ENCODE measurements at regions not wholly inside any gene's neighbourhood (a gene's known extent, or its start where the extent isn't known, plus 50 kb on each side); places are given as distances from the start of the nearest gene placed in this dataset.

DNA sequence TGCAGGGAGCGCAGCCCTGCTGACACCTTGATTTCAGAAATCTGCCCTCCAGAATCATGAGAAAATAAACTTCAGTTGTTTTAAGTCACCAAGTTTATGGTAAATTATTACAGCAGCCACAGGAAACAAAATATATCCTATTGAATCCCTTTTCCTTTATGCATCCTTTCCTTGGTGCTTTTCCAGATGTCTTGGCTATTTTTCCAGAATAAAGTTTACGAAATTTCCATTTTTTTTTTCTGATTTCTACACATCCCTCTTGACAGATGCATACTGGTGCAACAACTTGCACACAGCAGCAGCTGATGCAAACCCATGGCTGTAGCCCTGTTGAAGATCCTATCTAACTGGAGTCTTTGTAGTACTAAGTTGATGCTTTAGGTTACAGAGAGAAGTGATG lies 111.1 kb upstream of the KCNE2 start:
- no peak for TF ChIP-seq ZNF225 (CRISPR knock-in tag; IDR thresholded peaks at IDR 0.05)
- TF ChIP-seq, protein P1, sequence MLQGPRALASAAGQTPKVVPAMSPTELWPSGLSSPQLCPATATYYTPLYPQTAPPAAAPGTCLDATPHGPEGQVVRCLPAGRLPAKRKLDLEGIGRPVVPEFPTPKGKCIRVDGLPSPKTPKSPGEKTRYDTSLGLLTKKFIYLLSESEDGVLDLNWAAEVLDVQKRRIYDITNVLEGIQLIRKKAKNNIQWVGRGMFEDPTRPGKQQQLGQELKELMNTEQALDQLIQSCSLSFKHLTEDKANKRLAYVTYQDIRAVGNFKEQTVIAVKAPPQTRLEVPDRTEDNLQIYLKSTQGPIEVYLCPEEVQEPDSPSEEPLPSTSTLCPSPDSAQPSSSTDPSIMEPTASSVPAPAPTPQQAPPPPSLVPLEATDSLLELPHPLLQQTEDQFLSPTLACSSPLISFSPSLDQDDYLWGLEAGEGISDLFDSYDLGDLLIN (CRISPR knock-in tag; IDR thresholded peaks at IDR 0.05; ENCODE audit: borderline replicate concordance) = no peak
- no peak for TF ChIP-seq RBFOX2 (IDR thresholded peaks at IDR 0.05; ENCODE audit: low read depth, low read length)
- no peak for TF ChIP-seq ZNF232 (CRISPR knock-in tag; IDR thresholded peaks at IDR 0.05; ENCODE audit: borderline replicate concordance)
- TF ChIP-seq NPAS2 (CRISPR knock-in tag; IDR thresholded peaks at IDR 0.05; ENCODE audit: borderline replicate concordance) = no peak
- Histone ChIP-seq H3K36me3 (replicated peaks in 1 of 2; ENCODE audit: control insufficient read depth in 1 of 2, insufficient read depth in 2 of 2, low read length in 2 of 2) (no peaks in the 10 kb centered on the region), H3K9ac (ENCODE audit: insufficient read depth, low read depth, low read length) (no peak overlapping the region), H3K4me1 (ENCODE audit: insufficient read depth, low read length) (no peaks in the 10 kb centered on the region), H3K79me2 (ENCODE audit: insufficient read depth, low read length) (no peaks in the 10 kb centered on the region), H2AFZ (ENCODE audit: low read length) (no peak overlapping the region), H4K20me1 (ENCODE audit: insufficient read depth, low read length) (no peaks in the 10 kb centered on the region), H3K27ac (ENCODE audit: extremely low read length, insufficient read depth, low read length) (no peak overlapping the region), H3K4me3 (replicated peaks in 1 of 3; ENCODE audit: insufficient read depth in 1 of 3, low read depth in 2 of 3, low read length in 3 of 3) (no peak overlapping the region), H3K4me2 (ENCODE audit: low read depth, low read length) (no peak overlapping the region), H3K27me3 (ENCODE audit: control insufficient read depth in 1 of 2, insufficient read depth in 2 of 2, low read length in 2 of 2) (no peaks in the 10 kb centered on the region), H3K9me3 (ENCODE audit: low read length) (peaks cover 17% of the 10 kb centered on the region)
- intact Hi-C loops (cut with micrococcal nuclease; ENCODE audit: unreplicated experiment) (no loop called here), in situ Hi-C loops (cut with HindIII; ENCODE audit: extremely low pct_ligation_motif_present, low pct_unique_long_range_greater_than_20kb) (no loop called here)
- no TSS peak for BruUV-seq (replicated peaks)
- FAIRE-seq (no peak), DNase-seq (ENCODE audit: low spot score) (no peak), ATAC-seq (no peak)
- POLR2A ChIA-PET = no interaction called here
- 28% methylated on average over 2 of the region's 2 CpGs for WGBS (ENCODE audit: low lambda C conversion rate)
- CTCF ChIA-PET (ENCODE audit: low intra/inter-chr PET ratio, low total read pairs) = no interaction called here

DNA sequence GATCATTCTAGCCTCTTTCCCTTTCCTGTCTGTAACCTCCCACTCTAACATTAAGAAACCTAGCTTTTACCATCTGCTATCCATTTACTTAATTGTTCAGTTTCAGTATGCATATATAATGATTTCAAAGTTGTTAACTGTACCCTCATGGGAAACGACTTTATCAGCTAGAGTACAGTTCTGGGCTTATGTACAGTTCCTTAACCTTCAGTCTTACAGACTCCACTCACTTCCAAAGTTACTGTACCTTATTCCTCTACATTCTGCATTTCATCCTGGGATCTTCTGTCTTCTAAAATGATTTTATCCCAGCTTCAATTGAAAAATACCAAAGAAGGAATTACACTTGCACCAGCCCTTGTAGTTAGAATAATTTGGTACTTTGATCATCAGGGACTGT lies 108.7 kb upstream of the KCNE2 start:
- BruUV-seq (replicated peaks) = no TSS peak
- Histone ChIP-seq H3K79me2 (ENCODE audit: insufficient read depth, low read length) (no peaks in the 10 kb centered on the region), H3K36me3 (replicated peaks in 1 of 2; ENCODE audit: control insufficient read depth in 1 of 2, insufficient read depth in 2 of 2, low read length in 2 of 2) (no peaks in the 10 kb centered on the region), H3K9ac (ENCODE audit: insufficient read depth, low read depth, low read length) (no peak overlapping the region), H3K4me3 (replicated peaks in 1 of 3; ENCODE audit: insufficient read depth in 1 of 3, low read depth in 2 of 3, low read length in 3 of 3) (no peak overlapping the region), H4K20me1 (ENCODE audit: insufficient read depth, low read length) (no peaks in the 10 kb centered on the region), H3K4me2 (ENCODE audit: low read depth, low read length) (no peak overlapping the region), H3K4me1 (ENCODE audit: insufficient read depth, low read length) (no peaks in the 10 kb centered on the region), H2AFZ (ENCODE audit: low read length) (no peak overlapping the region), H3K27ac (ENCODE audit: extremely low read length, insufficient read depth, low read length) (no peak overlapping the region), H3K9me3 (ENCODE audit: low read length) (peaks cover 13% of the 10 kb centered on the region), H3K27me3 (ENCODE audit: control insufficient read depth in 1 of 2, insufficient read depth in 2 of 2, low read length in 2 of 2) (0 out of 5 replicates have a peak, but pooled peaks cover 0 to 5% of the 10 kb centered on the region in 2 experiments)
- FAIRE-seq (no peak), ATAC-seq (no peak), DNase-seq (ENCODE audit: low spot score) (no peak)
- 0% methylated on average over 1 of the region's 1 CpG for WGBS (ENCODE audit: low lambda C conversion rate)
- POLR2A ChIA-PET = no interaction called here
- intact Hi-C loops (cut with micrococcal nuclease; ENCODE audit: unreplicated experiment) = no loop called here
- in situ Hi-C loops (cut with HindIII; ENCODE audit: extremely low pct_ligation_motif_present, low pct_unique_long_range_greater_than_20kb) = no loop called here
- no peak for TF ChIP-seq ZNF569 (CRISPR knock-in tag; IDR thresholded peaks at IDR 0.05; ENCODE audit: borderline replicate concordance)
- peak; percentile 96 for TF ChIP-seq ZNF615 (CRISPR knock-in tag; IDR thresholded peaks at IDR 0.05; ENCODE audit: borderline replicate concordance)
- TF ChIP-seq TRIM24 (CRISPR knock-in tag; IDR thresholded peaks at IDR 0.05) = no peak
- TF ChIP-seq ZNF550 (CRISPR knock-in tag; IDR thresholded peaks at IDR 0.05; ENCODE audit: borderline replicate concordance) = no peak
- CTCF ChIA-PET (ENCODE audit: low intra/inter-chr PET ratio, low total read pairs) = no interaction called here

Measured in HepG2 (cell line).